PC-9 (cell line): ENCODE measurements at regions not wholly inside any gene's neighbourhood (a gene's known extent, or its start where the extent isn't known, plus 50 kb on each side); places are given as distances from the start of the nearest gene placed in this dataset.

Experiments used
- BruUV-seq: library from RNA; stranded (reverse); fragments of 400-500 nt; replicated peaks from 2 replicates; lab custom pipeline; 2021; lab: Mats Ljungman, UMichigan
- CTCF ChIA-PET: fragments of 300-600 bp; sonication (Branson Sonifier 250); formaldehyde crosslinking; loops from one replicate; lab custom pipeline; 2022; ENCODE audit warnings: antibody characterized with exemption; lab: Charles Lee
- POLR2A ChIA-PET: fragments of 300-600 bp; sonication (Branson Sonifier 250); formaldehyde crosslinking; loops from one replicate; lab custom pipeline; 2022; ENCODE audit warnings: antibody characterized with exemption; ENCODE audit not compliant: unreplicated experiment; lab: Charles Lee
- DNase-seq, 2 experiments: peaks; one replicate each; pipeline versions ENCODE4 v3.0.0 to v3.0.0-alpha.2; 2015 to 2022; ENCODE audit warnings: mixed read lengths in 1 of 2
- H2AFZ ChIP-seq: fragments of 200-600 bp; sonication (generic); 2 replicates; pipeline ENCODE4 v1.8.1; 2017; ENCODE audit warnings: antibody characterized with exemption
- H3F3A ChIP-seq: fragments of 200-600 bp; sonication (generic); 2 replicates; pipeline ENCODE4 v1.8.1; 2017; ENCODE audit warnings: antibody characterized with exemption, mild to moderate bottlenecking, low read depth; ENCODE audit not compliant: insufficient read depth
- H3K27ac ChIP-seq: fragments of 200-600 bp; sonication (generic); 2 replicates; pipeline ENCODE4 v1.6.1; 2016; ENCODE audit warnings: mixed run types
- H3K27me3 ChIP-seq: fragments of 200-600 bp; sonication (generic); 2 replicates; pipeline ENCODE4 v1.6.1; 2016; ENCODE audit warnings: low read depth, mixed run types; ENCODE audit not compliant: insufficient read depth
- H3K36me3 ChIP-seq: fragments of 200-600 bp; sonication (generic); 2 replicates; pipeline ENCODE4 v1.6.1; 2016; ENCODE audit warnings: low read depth, mixed run types
- H3K4me1 ChIP-seq: fragments of 200-600 bp; sonication (generic); replicated peaks from 2 replicates; pipeline ENCODE4 v1.6.1; 2016; ENCODE audit warnings: mixed run types; ENCODE audit not compliant: insufficient read depth
- H3K4me2 ChIP-seq: fragments of 200-600 bp; sonication (generic); 2 replicates; pipeline ENCODE4 v1.6.1; 2017; ENCODE audit warnings: mixed run types
- H3K4me3 ChIP-seq: fragments of 200-600 bp; sonication (generic); 2 replicates; pipeline ENCODE4 v1.6.1; 2016; ENCODE audit warnings: mixed run types
- H3K79me2 ChIP-seq: fragments of 200-600 bp; sonication (generic); 2 replicates; pipeline ENCODE4 v1.6.1; 2017; ENCODE audit warnings: low read depth, mixed run types
- H3K9me2 ChIP-seq: fragments of 200-600 bp; sonication (generic); 2 replicates; pipeline ENCODE4 v1.8.1; 2017; ENCODE audit warnings: mild to moderate bottlenecking; ENCODE audit not compliant: insufficient read depth
- H3K9me3 ChIP-seq: fragments of 200-600 bp; sonication (generic); 2 replicates; pipeline ENCODE4 v1.8.1; 2016; ENCODE audit warnings: low read depth; ENCODE audit not compliant: insufficient read depth
- H4K20me1 ChIP-seq: fragments of 200-600 bp; sonication (generic); 2 replicates; pipeline ENCODE4 v1.8.1; 2017; ENCODE audit not compliant: insufficient read depth
- EZH2 ChIP-seq: fragments of 200-600 bp; sonication (generic); IDR thresholded peaks from 2 replicates; pipeline ENCODE4 v1.8.0; 2017; ENCODE audit warnings: antibody characterized with exemption, low read depth
- intact Hi-C: fragments of 100-400 bp; cut with micrococcal nuclease; formaldehyde crosslinking; loops from one replicate; pipeline ENCODE4 v1.10.0; 2022; ENCODE audit not compliant: unreplicated experiment
- TF ChIP-seq, protein P1 (sequence below): fragments of 200-600 bp; sonication (generic); conservative IDR thresholded peaks from 2 replicates; pipeline ENCODE4 v1.6.1; 2017; ENCODE audit warnings: mixed run types, antibody characterized with exemption, mild to moderate bottlenecking, moderate library complexity

DNA sequence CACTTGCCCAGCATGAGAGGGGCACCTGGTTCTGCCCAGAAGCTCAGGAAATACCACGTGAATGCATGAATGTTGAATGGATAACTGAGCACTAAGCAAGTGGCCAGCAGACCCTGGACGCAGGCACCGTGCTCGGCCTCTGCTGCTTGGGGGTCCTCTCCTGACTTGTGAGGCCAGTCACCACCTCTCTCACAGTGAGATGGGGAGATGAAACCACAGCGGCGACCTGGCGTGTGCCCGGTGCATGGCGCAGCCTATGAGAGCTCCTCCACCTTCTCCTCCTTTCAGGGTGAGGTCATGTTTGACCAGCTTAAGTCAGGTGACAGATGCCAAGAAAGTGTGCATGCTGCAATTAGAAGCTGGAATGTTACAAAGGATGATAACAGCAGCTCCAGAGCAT is 75.5 kb downstream of the HMX1 start:
- intact Hi-C loops = no loop called here
- Histone ChIP-seq H3K27me3 (peaks cover 41% of the 10 kb centered on the region), H3K9me2 (no peaks in the 10 kb centered on the region), H3K27ac (no peak overlapping the region), H2AFZ (no peak overlapping the region), H3K4me2 (no peak overlapping the region), H3F3A (no peaks in the 10 kb centered on the region), H3K4me1 (no peaks in the 10 kb centered on the region), H3K4me3 (no peak overlapping the region), H3K9me3 (no peaks in the 10 kb centered on the region), H3K79me2 (no peaks in the 10 kb centered on the region), H4K20me1 (no peaks in the 10 kb centered on the region), H3K36me3 (no peaks in the 10 kb centered on the region)
- POLR2A ChIA-PET = no interaction called here
- no TSS peak for BruUV-seq
- DNase-seq = no peak
- CTCF ChIA-PET = no interaction called here
- TF ChIP-seq, protein P1, sequence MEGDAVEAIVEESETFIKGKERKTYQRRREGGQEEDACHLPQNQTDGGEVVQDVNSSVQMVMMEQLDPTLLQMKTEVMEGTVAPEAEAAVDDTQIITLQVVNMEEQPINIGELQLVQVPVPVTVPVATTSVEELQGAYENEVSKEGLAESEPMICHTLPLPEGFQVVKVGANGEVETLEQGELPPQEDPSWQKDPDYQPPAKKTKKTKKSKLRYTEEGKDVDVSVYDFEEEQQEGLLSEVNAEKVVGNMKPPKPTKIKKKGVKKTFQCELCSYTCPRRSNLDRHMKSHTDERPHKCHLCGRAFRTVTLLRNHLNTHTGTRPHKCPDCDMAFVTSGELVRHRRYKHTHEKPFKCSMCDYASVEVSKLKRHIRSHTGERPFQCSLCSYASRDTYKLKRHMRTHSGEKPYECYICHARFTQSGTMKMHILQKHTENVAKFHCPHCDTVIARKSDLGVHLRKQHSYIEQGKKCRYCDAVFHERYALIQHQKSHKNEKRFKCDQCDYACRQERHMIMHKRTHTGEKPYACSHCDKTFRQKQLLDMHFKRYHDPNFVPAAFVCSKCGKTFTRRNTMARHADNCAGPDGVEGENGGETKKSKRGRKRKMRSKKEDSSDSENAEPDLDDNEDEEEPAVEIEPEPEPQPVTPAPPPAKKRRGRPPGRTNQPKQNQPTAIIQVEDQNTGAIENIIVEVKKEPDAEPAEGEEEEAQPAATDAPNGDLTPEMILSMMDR = no peak
- no peak for TF ChIP-seq EZH2

DNA sequence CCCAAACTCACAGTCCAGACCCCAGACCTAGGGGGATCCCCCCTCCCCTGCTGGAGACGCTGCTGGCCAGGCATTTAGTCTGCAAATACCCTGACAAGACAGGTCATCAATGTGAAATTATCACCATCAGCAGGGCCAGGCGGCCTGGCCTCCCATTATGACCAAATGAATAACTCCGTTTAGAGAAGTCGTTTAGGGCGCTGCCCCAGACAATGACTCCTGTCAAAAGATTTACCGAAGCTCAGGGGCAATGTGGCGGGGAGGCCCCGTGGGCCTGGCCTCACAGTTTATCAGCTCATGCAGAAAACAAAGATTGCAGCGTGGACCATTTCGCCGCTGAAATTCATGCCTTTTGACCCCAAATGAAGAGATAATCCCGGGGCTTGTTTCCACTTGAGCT is 76.5 kb downstream of the HMX1 start:
- Histone ChIP-seq H3K4me1 (no peaks in the 10 kb centered on the region), H3F3A (no peaks in the 10 kb centered on the region), H4K20me1 (no peaks in the 10 kb centered on the region), H2AFZ (no peak overlapping the region), H3K9me2 (no peaks in the 10 kb centered on the region), H3K27ac (no peak overlapping the region), H3K27me3 (peaks cover 47% of the 10 kb centered on the region), H3K4me3 (no peak overlapping the region), H3K79me2 (no peaks in the 10 kb centered on the region), H3K4me2 (no peak overlapping the region), H3K36me3 (no peaks in the 10 kb centered on the region), H3K9me3 (no peaks in the 10 kb centered on the region)
- DNase-seq = no peak
- no peak for TF ChIP-seq EZH2
- TF ChIP-seq, protein P1 = no peak
- no TSS peak for BruUV-seq
- intact Hi-C loops = no loop called here
- ChIA-PET CTCF (no interaction called here), POLR2A (no interaction called here)

DNA sequence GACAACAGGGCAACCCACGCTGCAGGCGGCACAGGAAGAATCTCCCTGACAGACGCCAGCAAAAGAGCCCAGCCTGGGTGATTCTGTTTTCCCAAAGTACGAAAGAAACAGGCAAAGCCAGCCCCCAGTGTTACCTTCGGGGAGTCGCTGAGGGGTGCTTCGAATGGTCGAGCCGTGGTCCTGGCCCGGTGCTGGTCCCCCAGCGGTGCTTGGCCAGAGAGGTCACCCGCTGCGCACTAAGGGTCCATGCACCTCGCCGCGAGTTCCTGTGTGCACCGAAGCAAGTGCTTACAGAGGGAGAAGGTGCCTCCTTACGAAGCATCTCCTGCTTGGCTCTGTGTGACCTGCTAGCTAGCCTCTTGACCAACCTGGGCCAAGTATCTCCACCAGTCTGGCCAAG is 77.1 kb downstream of the HMX1 start:
- POLR2A ChIA-PET = no interaction called here
- Histone ChIP-seq H3K9me3 (no peaks in the 10 kb centered on the region), H3K27ac (no peak overlapping the region), H3K36me3 (no peaks in the 10 kb centered on the region), H4K20me1 (no peaks in the 10 kb centered on the region), H3K9me2 (no peaks in the 10 kb centered on the region), H3F3A (no peaks in the 10 kb centered on the region), H3K79me2 (no peaks in the 10 kb centered on the region), H3K4me3 (no peak overlapping the region), H2AFZ (no peak overlapping the region), H3K27me3 (peaks cover 53% of the 10 kb centered on the region), H3K4me1 (no peaks in the 10 kb centered on the region), H3K4me2 (no peak overlapping the region)
- no peak for DNase-seq
- CTCF ChIA-PET = no interaction called here
- no TSS peak for BruUV-seq
- intact Hi-C loops = no loop called here
- TF ChIP-seq EZH2 = no peak
- TF ChIP-seq, protein P1 = no peak
